ENCODE measurements at regions not wholly inside any gene's neighbourhood (a gene's known extent, or its start where the extent isn't known, plus 50 kb on each side); places are given as distances from the start of the nearest gene placed in this dataset.

DNA sequence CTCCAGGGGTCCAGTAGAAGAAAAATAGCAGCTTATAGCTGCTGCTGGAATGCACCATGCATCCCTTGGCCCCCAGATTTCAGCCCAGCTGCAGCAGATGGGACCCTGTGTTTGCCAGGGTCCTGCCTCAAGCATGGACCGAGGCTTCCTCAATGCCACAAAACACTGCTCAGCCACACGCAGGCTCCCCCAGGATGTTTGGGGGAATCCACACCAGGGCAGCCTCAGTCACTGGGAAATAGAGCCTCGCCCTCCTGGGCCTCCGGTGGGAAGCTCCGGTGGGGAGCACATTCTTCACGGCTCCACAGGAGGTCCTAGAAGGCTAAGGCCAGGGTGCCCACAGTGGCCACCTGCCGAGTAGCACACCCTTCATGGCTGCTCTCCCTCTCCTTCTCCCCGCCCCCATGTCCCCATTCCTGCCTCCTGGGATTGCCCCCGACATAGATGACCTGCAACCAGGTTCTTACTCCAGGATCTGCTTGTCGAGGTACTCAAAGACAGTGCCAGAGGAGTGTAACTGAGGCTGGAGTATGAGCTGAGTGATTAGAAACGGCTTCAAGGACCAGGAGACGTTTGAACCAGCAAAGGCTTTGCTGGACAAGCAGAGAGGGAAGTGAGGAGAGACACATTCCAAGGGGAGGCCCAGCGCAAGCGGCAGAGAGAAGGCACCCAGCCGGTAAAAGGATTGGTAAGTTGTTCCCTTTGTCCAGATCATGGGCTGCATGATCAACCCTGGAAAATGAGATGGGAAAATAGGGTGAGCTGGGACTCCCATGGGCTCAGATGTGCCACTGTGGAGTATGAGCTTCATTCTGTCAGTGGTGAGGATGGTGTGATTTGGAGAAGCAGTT lies 110.7 kb upstream of the UQCRFS1 start:
- H3K27ac ChIP-seq (ENCODE audit: low read length) = no peak overlapping the region
- in situ Hi-C loops (cut with HindIII; ENCODE audit: low pct_unique_long_range_greater_than_20kb, low sequenced_read_pairs) (no loop called here), intact Hi-C loops (cut with micrococcal nuclease; ENCODE audit: unreplicated experiment) (no loop called here)
- TF ChIP-seq, protein P1, sequence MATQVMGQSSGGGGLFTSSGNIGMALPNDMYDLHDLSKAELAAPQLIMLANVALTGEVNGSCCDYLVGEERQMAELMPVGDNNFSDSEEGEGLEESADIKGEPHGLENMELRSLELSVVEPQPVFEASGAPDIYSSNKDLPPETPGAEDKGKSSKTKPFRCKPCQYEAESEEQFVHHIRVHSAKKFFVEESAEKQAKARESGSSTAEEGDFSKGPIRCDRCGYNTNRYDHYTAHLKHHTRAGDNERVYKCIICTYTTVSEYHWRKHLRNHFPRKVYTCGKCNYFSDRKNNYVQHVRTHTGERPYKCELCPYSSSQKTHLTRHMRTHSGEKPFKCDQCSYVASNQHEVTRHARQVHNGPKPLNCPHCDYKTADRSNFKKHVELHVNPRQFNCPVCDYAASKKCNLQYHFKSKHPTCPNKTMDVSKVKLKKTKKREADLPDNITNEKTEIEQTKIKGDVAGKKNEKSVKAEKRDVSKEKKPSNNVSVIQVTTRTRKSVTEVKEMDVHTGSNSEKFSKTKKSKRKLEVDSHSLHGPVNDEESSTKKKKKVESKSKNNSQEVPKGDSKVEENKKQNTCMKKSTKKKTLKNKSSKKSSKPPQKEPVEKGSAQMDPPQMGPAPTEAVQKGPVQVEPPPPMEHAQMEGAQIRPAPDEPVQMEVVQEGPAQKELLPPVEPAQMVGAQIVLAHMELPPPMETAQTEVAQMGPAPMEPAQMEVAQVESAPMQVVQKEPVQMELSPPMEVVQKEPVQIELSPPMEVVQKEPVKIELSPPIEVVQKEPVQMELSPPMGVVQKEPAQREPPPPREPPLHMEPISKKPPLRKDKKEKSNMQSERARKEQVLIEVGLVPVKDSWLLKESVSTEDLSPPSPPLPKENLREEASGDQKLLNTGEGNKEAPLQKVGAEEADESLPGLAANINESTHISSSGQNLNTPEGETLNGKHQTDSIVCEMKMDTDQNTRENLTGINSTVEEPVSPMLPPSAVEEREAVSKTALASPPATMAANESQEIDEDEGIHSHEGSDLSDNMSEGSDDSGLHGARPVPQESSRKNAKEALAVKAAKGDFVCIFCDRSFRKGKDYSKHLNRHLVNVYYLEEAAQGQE (IDR thresholded peaks at IDR 0.05; ENCODE audit: insufficient read depth in 1 of 2, low read depth in 2 of 2, low read length in 1 of 2) = no peak
- TF ChIP-seq, protein P2, sequence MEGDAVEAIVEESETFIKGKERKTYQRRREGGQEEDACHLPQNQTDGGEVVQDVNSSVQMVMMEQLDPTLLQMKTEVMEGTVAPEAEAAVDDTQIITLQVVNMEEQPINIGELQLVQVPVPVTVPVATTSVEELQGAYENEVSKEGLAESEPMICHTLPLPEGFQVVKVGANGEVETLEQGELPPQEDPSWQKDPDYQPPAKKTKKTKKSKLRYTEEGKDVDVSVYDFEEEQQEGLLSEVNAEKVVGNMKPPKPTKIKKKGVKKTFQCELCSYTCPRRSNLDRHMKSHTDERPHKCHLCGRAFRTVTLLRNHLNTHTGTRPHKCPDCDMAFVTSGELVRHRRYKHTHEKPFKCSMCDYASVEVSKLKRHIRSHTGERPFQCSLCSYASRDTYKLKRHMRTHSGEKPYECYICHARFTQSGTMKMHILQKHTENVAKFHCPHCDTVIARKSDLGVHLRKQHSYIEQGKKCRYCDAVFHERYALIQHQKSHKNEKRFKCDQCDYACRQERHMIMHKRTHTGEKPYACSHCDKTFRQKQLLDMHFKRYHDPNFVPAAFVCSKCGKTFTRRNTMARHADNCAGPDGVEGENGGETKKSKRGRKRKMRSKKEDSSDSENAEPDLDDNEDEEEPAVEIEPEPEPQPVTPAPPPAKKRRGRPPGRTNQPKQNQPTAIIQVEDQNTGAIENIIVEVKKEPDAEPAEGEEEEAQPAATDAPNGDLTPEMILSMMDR (IDR thresholded peaks at IDR 0.05) = no peak
- TF ChIP-seq TCF7L2 (IDR thresholded peaks at IDR 0.05; ENCODE audit: low read depth, low read length) (no peak), POLR2AphosphoS5 (IDR thresholded peaks at IDR 0.05; ENCODE audit: low read depth, low read length) (no peak), SIN3A (IDR thresholded peaks at IDR 0.05; ENCODE audit: borderline replicate concordance, insufficient read depth, low read depth, low read length) (no peak)
- H3K4me3 ChIP-seq (ENCODE audit: low read depth in 2 of 2, low read length in 2 of 2) = no peak overlapping the region
- H3K4me1 ChIP-seq (ENCODE audit: control insufficient read depth, insufficient read depth, low read length) = no peaks in the 10 kb centered on the region
- ChIA-PET CTCF (no interaction called here), POLR2A (no interaction called here)
- no peaks in the 10 kb centered on the region for H3K36me3 ChIP-seq (ENCODE audit: control insufficient read depth, insufficient read depth, low read length)
- BruUV-seq (replicated peaks) = no TSS peak
- DNase-seq (ENCODE audit: low read depth, low spot score) (no peak), ATAC-seq (no peak)
- H3K9me3 ChIP-seq (ENCODE audit: control insufficient read depth, insufficient read depth, low read depth, low read length) = no peaks in the 10 kb centered on the region
- H3K27me3 ChIP-seq (ENCODE audit: control insufficient read depth, insufficient read depth, low read length) = peaks cover 31% of the 10 kb centered on the region

DNA sequence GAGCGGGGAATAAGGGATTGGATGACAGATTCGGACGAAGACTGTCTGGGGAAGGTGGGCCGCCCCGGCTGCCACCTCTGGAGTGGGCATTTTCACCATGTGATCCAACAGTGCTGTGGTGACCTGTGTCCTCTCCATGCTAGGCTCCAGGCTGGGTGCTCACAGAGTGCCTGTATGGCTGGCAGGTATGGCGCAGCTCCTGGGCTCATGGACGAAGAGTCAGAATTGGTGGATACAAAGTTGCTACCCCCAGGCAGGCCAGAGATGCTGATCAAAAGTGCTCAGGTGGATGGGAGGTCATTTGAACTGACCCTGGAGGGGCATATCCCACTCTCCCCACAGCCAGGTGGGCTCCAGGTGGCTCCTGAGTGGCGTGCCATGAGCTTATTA lies 111.3 kb upstream of the UQCRFS1 start:
- H3K4me1 ChIP-seq (ENCODE audit: control insufficient read depth, insufficient read depth, low read length) = no peaks in the 10 kb centered on the region
- no peak overlapping the region for H3K4me3 ChIP-seq (ENCODE audit: low read depth in 2 of 2, low read length in 2 of 2)
- in situ Hi-C loops (cut with HindIII; ENCODE audit: low pct_unique_long_range_greater_than_20kb, low sequenced_read_pairs) = no loop called here
- POLR2A ChIA-PET = no interaction called here
- no peak for ATAC-seq
- TF ChIP-seq, protein P2 (IDR thresholded peaks at IDR 0.05) = no peak
- TF ChIP-seq, protein P1 (IDR thresholded peaks at IDR 0.05; ENCODE audit: insufficient read depth in 1 of 2, low read depth in 2 of 2, low read length in 1 of 2) = no peak
- no peak for TF ChIP-seq TCF7L2 (IDR thresholded peaks at IDR 0.05; ENCODE audit: low read depth, low read length)
- TF ChIP-seq SIN3A (IDR thresholded peaks at IDR 0.05; ENCODE audit: borderline replicate concordance, insufficient read depth, low read depth, low read length) = no peak
- TF ChIP-seq POLR2AphosphoS5 (IDR thresholded peaks at IDR 0.05; ENCODE audit: low read depth, low read length) = no peak
- CTCF ChIA-PET = no interaction called here
- DNase-seq (ENCODE audit: low read depth, low spot score) = no peak
- no peak overlapping the region for H3K27ac ChIP-seq (ENCODE audit: low read length)
- no peaks in the 10 kb centered on the region for H3K36me3 ChIP-seq (ENCODE audit: control insufficient read depth, insufficient read depth, low read length)
- BruUV-seq (replicated peaks) = no TSS peak
- intact Hi-C loops (cut with micrococcal nuclease; ENCODE audit: unreplicated experiment) = no loop called here
- no peaks in the 10 kb centered on the region for H3K9me3 ChIP-seq (ENCODE audit: control insufficient read depth, insufficient read depth, low read depth, low read length)
- H3K27me3 ChIP-seq (ENCODE audit: control insufficient read depth, insufficient read depth, low read length) = peaks cover 28% of the 10 kb centered on the region
